ENCODE measurements at regions not wholly inside any gene's neighbourhood (a gene's known extent, or its start where the extent isn't known, plus 50 kb on each side); places are given as distances from the start of the nearest gene placed in this dataset.

DNA sequence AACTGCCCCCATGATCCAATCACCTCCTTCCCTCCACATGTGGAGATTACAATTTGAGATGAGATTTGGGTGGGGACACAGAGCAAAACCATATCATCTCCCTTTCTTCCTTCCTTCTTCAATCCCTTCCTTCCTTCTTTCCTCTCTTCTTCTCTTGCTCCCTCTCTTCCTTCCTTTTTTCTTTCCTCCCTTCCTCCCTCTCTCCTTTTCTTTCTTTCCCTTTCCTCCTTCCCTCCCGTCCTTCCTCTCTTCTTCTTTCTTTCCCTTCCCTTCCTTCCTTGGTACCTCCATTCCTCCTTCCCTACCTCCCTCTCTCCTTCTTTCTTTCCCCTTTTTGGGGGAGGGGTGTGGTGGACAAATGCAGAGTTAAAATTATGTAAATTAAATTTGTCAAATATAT is 145.1 kb downstream of the TSHZ3 start:
- H3K4me1 Mint-ChIP-seq = no peaks in the 10 kb centered on the region
- no peak overlapping the region for H3K27ac Mint-ChIP-seq
- Histone ChIP-seq H3K36me3 (ENCODE audit: insufficient read depth) (no peaks in the 10 kb centered on the region), H2AFZ (no peak overlapping the region), H3K27me3 (ENCODE audit: insufficient read depth) (no peaks in the 10 kb centered on the region), H3K4me1 (ENCODE audit: insufficient read depth) (no peaks in the 10 kb centered on the region), H3K9me2 (ENCODE audit: insufficient read depth) (peaks cover 11% of the 10 kb centered on the region; the same call in 1 of the 2 replicates), H3F3A (replicated peaks; ENCODE audit: low read depth) (no peaks in the 10 kb centered on the region), H3K4me2 (no peak overlapping the region), H3K79me2 (replicated peaks; ENCODE audit: insufficient read depth) (no peaks in the 10 kb centered on the region), H3K27ac (ENCODE audit: low read depth) (no peak overlapping the region), H3K4me3 (no peak overlapping the region), H4K20me1 (replicated peaks; ENCODE audit: insufficient read depth) (no peaks in the 10 kb centered on the region)
- H3K27me3 Mint-ChIP-seq (ENCODE audit: insufficient read depth, low read depth, poor library complexity) = peaks cover 7% of the 10 kb centered on the region
- no peak overlapping the region for H3K4me3 Mint-ChIP-seq
- TF ChIP-seq EZH2phosphoT487 (IDR thresholded peaks at IDR 0.05; ENCODE audit: unreplicated experiment) (no peak), ZNF114 (CRISPR knock-in tag; IDR thresholded peaks at IDR 0.05) (no peak), EZH2 (IDR thresholded peaks at IDR 0.05; ENCODE audit: low read depth, unreplicated experiment) (no peak), JUNB (IDR thresholded peaks at IDR 0.05; ENCODE audit: unreplicated experiment) (no peak), STAT1 (IDR thresholded peaks at IDR 0.05; ENCODE audit: unreplicated experiment) (no peak)
- ATAC-seq (no peak), DNase-seq (ENCODE audit: low spot score) (no peak)
- H3K36me3 Mint-ChIP-seq (ENCODE audit: low read depth) = no peaks in the 10 kb centered on the region
- no peaks in the 10 kb centered on the region for H3K9me3 Mint-ChIP-seq

DNA sequence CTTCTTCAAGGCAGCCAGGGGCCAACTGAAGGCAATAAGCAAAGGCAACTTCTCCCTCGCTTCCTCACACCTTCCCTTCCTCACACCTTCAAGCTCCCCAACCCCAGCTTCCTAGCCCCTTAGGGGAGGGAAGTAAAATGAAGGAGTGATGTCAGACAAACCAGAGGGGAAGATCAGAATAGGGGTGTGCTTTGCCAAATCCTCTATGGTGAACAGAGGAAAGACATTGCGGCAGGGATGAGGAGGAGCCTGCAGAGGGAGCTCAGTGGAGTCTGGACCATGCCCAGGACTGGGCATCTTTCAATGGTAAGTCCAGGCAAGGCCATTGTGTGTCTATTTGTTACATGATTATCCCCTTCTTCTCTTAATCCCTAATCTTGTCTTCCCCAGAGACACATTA is 164.0 kb downstream of the TSHZ3 start:
- Histone ChIP-seq H3K4me3 (no peak overlapping the region), H3K4me1 (ENCODE audit: insufficient read depth) (peaks cover 14% of the 10 kb centered on the region), H3K9me2 (ENCODE audit: insufficient read depth) (no peaks in the 10 kb centered on the region), H3K27me3 (ENCODE audit: insufficient read depth) (no peaks in the 10 kb centered on the region), H3K79me2 (replicated peaks; ENCODE audit: insufficient read depth) (no peaks in the 10 kb centered on the region), H3K4me2 (no peak overlapping the region), H4K20me1 (replicated peaks; ENCODE audit: insufficient read depth) (no peaks in the 10 kb centered on the region), H2AFZ (no peak overlapping the region), H3K36me3 (ENCODE audit: insufficient read depth) (no peaks in the 10 kb centered on the region), H3K27ac (ENCODE audit: low read depth) (no peak overlapping the region), H3F3A (replicated peaks; ENCODE audit: low read depth) (no peaks in the 10 kb centered on the region)
- peaks cover 2% of the 10 kb centered on the region; the same call in 2 of the 3 replicates for H3K9me3 Mint-ChIP-seq
- TF ChIP-seq, protein P1, sequence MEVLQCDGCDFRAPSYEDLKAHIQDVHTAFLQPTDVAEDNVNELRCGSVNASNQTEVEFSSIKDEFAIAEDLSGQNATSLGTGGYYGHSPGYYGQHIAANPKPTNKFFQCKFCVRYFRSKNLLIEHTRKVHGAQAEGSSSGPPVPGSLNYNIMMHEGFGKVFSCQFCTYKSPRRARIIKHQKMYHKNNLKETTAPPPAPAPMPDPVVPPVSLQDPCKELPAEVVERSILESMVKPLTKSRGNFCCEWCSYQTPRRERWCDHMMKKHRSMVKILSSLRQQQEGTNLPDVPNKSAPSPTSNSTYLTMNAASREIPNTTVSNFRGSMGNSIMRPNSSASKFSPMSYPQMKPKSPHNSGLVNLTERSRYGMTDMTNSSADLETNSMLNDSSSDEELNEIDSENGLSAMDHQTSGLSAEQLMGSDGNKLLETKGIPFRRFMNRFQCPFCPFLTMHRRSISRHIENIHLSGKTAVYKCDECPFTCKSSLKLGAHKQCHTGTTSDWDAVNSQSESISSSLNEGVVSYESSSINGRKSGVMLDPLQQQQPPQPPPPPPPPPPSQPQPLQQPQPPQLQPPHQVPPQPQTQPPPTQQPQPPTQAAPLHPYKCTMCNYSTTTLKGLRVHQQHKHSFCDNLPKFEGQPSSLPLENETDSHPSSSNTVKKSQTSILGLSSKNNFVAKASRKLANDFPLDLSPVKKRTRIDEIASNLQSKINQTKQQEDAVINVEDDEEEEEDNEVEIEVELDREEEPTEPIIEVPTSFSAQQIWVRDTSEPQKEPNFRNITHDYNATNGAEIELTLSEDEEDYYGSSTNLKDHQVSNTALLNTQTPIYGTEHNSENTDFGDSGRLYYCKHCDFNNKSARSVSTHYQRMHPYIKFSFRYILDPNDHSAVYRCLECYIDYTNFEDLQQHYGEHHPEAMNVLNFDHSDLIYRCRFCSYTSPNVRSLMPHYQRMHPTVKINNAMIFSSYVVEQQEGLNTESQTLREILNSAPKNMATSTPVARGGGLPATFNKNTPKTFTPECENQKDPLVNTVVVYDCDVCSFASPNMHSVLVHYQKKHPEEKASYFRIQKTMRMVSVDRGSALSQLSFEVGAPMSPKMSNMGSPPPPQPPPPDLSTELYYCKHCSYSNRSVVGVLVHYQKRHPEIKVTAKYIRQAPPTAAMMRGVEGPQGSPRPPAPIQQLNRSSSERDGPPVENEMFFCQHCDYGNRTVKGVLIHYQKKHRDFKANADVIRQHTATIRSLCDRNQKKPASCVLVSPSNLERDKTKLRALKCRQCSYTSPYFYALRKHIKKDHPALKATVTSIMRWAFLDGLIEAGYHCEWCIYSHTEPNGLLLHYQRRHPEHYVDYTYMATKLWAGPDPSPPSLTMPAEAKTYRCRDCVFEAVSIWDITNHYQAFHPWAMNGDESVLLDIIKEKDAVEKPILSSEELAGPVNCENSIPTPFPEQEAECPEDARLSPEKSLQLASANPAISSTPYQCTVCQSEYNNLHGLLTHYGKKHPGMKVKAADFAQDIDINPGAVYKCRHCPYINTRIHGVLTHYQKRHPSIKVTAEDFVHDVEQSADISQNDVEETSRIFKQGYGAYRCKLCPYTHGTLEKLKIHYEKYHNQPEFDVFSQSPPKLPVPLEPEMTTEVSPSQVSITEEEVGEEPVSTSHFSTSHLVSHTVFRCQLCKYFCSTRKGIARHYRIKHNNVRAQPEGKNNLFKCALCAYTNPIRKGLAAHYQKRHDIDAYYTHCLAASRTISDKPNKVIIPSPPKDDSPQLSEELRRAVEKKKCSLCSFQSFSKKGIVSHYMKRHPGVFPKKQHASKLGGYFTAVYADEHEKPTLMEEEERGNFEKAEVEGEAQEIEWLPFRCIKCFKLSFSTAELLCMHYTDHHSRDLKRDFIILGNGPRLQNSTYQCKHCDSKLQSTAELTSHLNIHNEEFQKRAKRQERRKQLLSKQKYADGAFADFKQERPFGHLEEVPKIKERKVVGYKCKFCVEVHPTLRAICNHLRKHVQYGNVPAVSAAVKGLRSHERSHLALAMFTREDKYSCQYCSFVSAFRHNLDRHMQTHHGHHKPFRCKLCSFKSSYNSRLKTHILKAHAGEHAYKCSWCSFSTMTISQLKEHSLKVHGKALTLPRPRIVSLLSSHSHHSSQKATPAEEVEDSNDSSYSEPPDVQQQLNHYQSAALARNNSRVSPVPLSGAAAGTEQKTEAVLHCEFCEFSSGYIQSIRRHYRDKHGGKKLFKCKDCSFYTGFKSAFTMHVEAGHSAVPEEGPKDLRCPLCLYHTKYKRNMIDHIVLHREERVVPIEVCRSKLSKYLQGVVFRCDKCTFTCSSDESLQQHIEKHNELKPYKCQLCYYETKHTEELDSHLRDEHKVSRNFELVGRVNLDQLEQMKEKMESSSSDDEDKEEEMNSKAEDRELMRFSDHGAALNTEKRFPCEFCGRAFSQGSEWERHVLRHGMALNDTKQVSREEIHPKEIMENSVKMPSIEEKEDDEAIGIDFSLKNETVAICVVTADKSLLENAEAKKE (CRISPR knock-in tag; IDR thresholded peaks at IDR 0.05) = no peak
- TF ChIP-seq, protein P2, sequence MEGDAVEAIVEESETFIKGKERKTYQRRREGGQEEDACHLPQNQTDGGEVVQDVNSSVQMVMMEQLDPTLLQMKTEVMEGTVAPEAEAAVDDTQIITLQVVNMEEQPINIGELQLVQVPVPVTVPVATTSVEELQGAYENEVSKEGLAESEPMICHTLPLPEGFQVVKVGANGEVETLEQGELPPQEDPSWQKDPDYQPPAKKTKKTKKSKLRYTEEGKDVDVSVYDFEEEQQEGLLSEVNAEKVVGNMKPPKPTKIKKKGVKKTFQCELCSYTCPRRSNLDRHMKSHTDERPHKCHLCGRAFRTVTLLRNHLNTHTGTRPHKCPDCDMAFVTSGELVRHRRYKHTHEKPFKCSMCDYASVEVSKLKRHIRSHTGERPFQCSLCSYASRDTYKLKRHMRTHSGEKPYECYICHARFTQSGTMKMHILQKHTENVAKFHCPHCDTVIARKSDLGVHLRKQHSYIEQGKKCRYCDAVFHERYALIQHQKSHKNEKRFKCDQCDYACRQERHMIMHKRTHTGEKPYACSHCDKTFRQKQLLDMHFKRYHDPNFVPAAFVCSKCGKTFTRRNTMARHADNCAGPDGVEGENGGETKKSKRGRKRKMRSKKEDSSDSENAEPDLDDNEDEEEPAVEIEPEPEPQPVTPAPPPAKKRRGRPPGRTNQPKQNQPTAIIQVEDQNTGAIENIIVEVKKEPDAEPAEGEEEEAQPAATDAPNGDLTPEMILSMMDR (conservative IDR thresholded peaks at IDR 0.05; ENCODE audit: low read depth in 2 of 2) = peak in 1 of 2 experiments; percentile 24; a peak in 1 of 4 replicates
- peaks cover 6% of the 10 kb centered on the region for H3K27me3 Mint-ChIP-seq (ENCODE audit: insufficient read depth, low read depth, poor library complexity)
- H3K27ac Mint-ChIP-seq = no peak overlapping the region
- DNase-seq (ENCODE audit: low spot score) = peak; percentile 8
- H3K4me3 Mint-ChIP-seq = no peak overlapping the region
- peak; percentile 61 for ATAC-seq
- peaks cover 25% of the 10 kb centered on the region for H3K4me1 Mint-ChIP-seq
- no peaks in the 10 kb centered on the region; the same call in 2 of the 3 replicates for H3K36me3 Mint-ChIP-seq (ENCODE audit: low read depth)
